GM21825 (cell line): ENCODE measurements at regions not wholly inside any gene's neighbourhood (a gene's known extent, or its start where the extent isn't known, plus 50 kb on each side); places are given as distances from the start of the nearest gene placed in this dataset.

Experiments
- ATAC-seq: cut with Tn5 transposase; IDR thresholded peaks from one replicate; pipeline ENCODE4 v1.9.1; 2021; ENCODE audit warnings: mild to moderate bottlenecking, moderate library complexity; ENCODE audit not compliant: unreplicated experiment

- no peak for ATAC-seq
Observed at GRCh38 chr3:177524742-177525141, 327.5 kb upstream of the TBL1XR1 start.

- no peak for ATAC-seq
Observed at GRCh38 chr3:177525414-177525813, 328.1 kb upstream of the TBL1XR1 start.

GRCh38 chr3:177525987-177526712 lies 328.9 kb upstream of the TBL1XR1 start:
- ATAC-seq, result no peak

- no peak for ATAC-seq
Observed at GRCh38 chr3:177527182-177527581, 329.9 kb upstream of the TBL1XR1 start.

GRCh38 chr3:177528306-177529070 lies 331.2 kb upstream of the TBL1XR1 start:
- no peak for ATAC-seq

GRCh38 chr3:177529071-177529550 lies 331.8 kb upstream of the TBL1XR1 start:
- ATAC-seq, result no peak

- no peak for ATAC-seq
Observed at GRCh38 chr3:177529716-177530335, 332.5 kb upstream of the TBL1XR1 start.

GRCh38 chr3:177530908-177531307 lies 333.6 kb upstream of the TBL1XR1 start:
- no peak for ATAC-seq

GRCh38 chr3:177536873-177537272 lies 339.6 kb upstream of the TBL1XR1 start:
- ATAC-seq, result no peak

- ATAC-seq, result no peak
Observed at GRCh38 chr3:177537612-177538011, 340.3 kb upstream of the TBL1XR1 start.

- no peak for ATAC-seq
Observed at GRCh38 chr3:177538048-177538749, 340.9 kb upstream of the TBL1XR1 start.

GRCh38 chr3:177538750-177539730 lies 341.8 kb upstream of the TBL1XR1 start:
- peak; percentile 95 for ATAC-seq

- ATAC-seq, result no peak
Observed at GRCh38 chr3:177541541-177541940, 344.3 kb upstream of the TBL1XR1 start.

- ATAC-seq, result no peak
Observed at GRCh38 chr3:177545964-177546363, 348.7 kb upstream of the TBL1XR1 start.

- ATAC-seq, result no peak
Observed at GRCh38 chr3:177547711-177548350, 350.5 kb upstream of the TBL1XR1 start.

- no peak for ATAC-seq
Observed at GRCh38 chr3:177550667-177551066, 353.4 kb upstream of the TBL1XR1 start.

GRCh38 chr3:177551431-177551836 lies 354.2 kb upstream of the TBL1XR1 start:
- ATAC-seq, result no peak

GRCh38 chr3:177552051-177552450 lies 354.8 kb upstream of the TBL1XR1 start:
- no peak for ATAC-seq

- ATAC-seq, result no peak
Observed at GRCh38 chr3:177553012-177553411, 355.7 kb upstream of the TBL1XR1 start.
